Fibroblast of lung (primary cell): ENCODE measurements at regions not wholly inside any gene's neighbourhood (a gene's known extent, or its start where the extent isn't known, plus 50 kb on each side); places are given as distances from the start of the nearest gene placed in this dataset.

Source experiments
- CTCF ChIP-seq, 2 donors: IDR thresholded peaks in 1 of 2; conservative IDR thresholded peaks in 1 of 2; 1 replicate in 1 of 2; 2 replicates in 1 of 2; pipeline ENCODE4 v1.5.1; 2011 to 2012; ENCODE audit warnings: low read length in 2 of 2, control low read depth in 1 of 2, inconsistent platforms in 1 of 2, low read depth in 1 of 2, mild to moderate bottlenecking in 1 of 2
- EZH2 ChIP-seq: IDR thresholded peaks from 2 replicates; pipeline ENCODE4 v1.5.1; 2012; ENCODE audit warnings: low read length, control low read depth, mild to moderate bottlenecking; ENCODE audit errors: missing control alignments

GRCh38 chr14:85711620-85712019, 181.7 kb downstream of the FLRT2 start:
- TF ChIP-seq CTCF (conservative IDR thresholded peaks at IDR 0.05 in 1 of 2, IDR thresholded peaks at IDR 0.05 in 1 of 2; ENCODE audit: low read depth in 1 of 2, low read length in 2 of 2), result no peak
- no peak for TF ChIP-seq EZH2
